Neural progenitor cell (in vitro differentiated cells): ENCODE measurements at regions not wholly inside any gene's neighbourhood (a gene's known extent, or its start where the extent isn't known, plus 50 kb on each side); places are given as distances from the start of the nearest gene placed in this dataset.

Experiments
- DNase-seq: peaks from one replicate; pipeline ENCODE4 v3.0.0-alpha.2; 2016; ENCODE audit warnings: low spot score
- H2AFZ ChIP-seq: fragments of 200-600 bp; sonication (generic); replicated peaks from 2 replicates; pipeline ENCODE4 v1.6.1; 2016; ENCODE audit warnings: antibody characterized with exemption
- H3F3A ChIP-seq: fragments of 200-600 bp; sonication (generic); 2 replicates; pipeline ENCODE4 v1.6.1; 2016; ENCODE audit warnings: antibody characterized with exemption, low read depth
- H3K27ac ChIP-seq: fragments of 200-600 bp; sonication (generic); 2 replicates; pipeline ENCODE4 v1.5.1; 2016; ENCODE audit warnings: mild to moderate bottlenecking
- H3K27me3 ChIP-seq: fragments of 200-600 bp; sonication (generic); 2 replicates; pipeline ENCODE4 v1.6.1; 2016; ENCODE audit warnings: mild to moderate bottlenecking, moderate library complexity
- H3K36me3 ChIP-seq: fragments of 200-600 bp; sonication (generic); 2 replicates; pipeline ENCODE4 v1.5.1; 2016
- H3K4me1 ChIP-seq: fragments of 200-600 bp; sonication (generic); 2 replicates; pipeline ENCODE4 v1.6.1; 2016; ENCODE audit warnings: mixed run types
- H3K4me2 ChIP-seq: fragments of 200-600 bp; sonication (generic); 2 replicates; pipeline ENCODE4 v1.6.1; 2016
- H3K4me3 ChIP-seq: fragments of 200-600 bp; sonication (generic); 2 replicates; pipeline ENCODE4 v1.5.1; 2016
- H3K79me2 ChIP-seq: fragments of 200-600 bp; sonication (generic); 2 replicates; pipeline ENCODE4 v1.6.1; 2016; ENCODE audit warnings: low read depth
- H3K9ac ChIP-seq: fragments of 200-600 bp; sonication (generic); 2 replicates; pipeline ENCODE4 v1.6.1; 2016
- H3K9me3 ChIP-seq: fragments of 200-600 bp; sonication (generic); 2 replicates; pipeline ENCODE4 v1.5.1; 2016; ENCODE audit warnings: low read depth
- H4K20me1 ChIP-seq: fragments of 200-600 bp; sonication (generic); 2 replicates; pipeline ENCODE4 v1.6.1; 2016; ENCODE audit warnings: low read depth
- H3K27ac Mint-ChIP-seq: 3 replicates; pipeline ENCODE4 v1.8.0; 2021; ENCODE audit warnings: mixed read lengths
- H3K27me3 Mint-ChIP-seq: 2 replicates; pipeline ENCODE4 v1.8.0; 2022; ENCODE audit warnings: low read depth, mild to moderate bottlenecking, inconsistent platforms, moderate library complexity, mixed read lengths; ENCODE audit not compliant: insufficient read depth
- H3K36me3 Mint-ChIP-seq: 3 replicates; pipeline ENCODE4 v1.8.0; 2021; ENCODE audit warnings: mixed read lengths
- H3K4me1 Mint-ChIP-seq: 3 replicates; pipeline ENCODE4 v1.8.0; 2021; ENCODE audit warnings: mixed read lengths
- H3K4me3 Mint-ChIP-seq: 3 replicates; pipeline ENCODE4 v1.8.0; 2021; ENCODE audit warnings: mild to moderate bottlenecking, moderate library complexity, mixed read lengths
- H3K9me3 Mint-ChIP-seq: 3 replicates; pipeline ENCODE4 v1.8.0; 2020; ENCODE audit warnings: mixed read lengths
- CTCF ChIP-seq: fragments of 200-600 bp; sonication (generic); IDR thresholded peaks from 2 replicates; pipeline ENCODE4 v1.5.1; 2017; ENCODE audit warnings: antibody characterized with exemption, mild to moderate bottlenecking
- EZH2 ChIP-seq: fragments of 200-600 bp; sonication (generic); IDR thresholded peaks from 2 replicates; pipeline ENCODE4 v1.6.1; 2017; ENCODE audit warnings: antibody characterized with exemption, mild to moderate bottlenecking, moderate library complexity
- EZH2phosphoT487 ChIP-seq: fragments of 200-600 bp; sonication (generic); IDR thresholded peaks from 2 replicates; pipeline ENCODE4 v1.6.1; 2017; ENCODE audit warnings: antibody characterized with exemption

GRCh38 chr1:189782295-189782694 is 695.4 kb downstream of the BRINP3 start:
- TF ChIP-seq EZH2phosphoT487 (no peak), CTCF (no peak), EZH2 (no peak)
- Histone ChIP-seq H3F3A (no peaks in the 10 kb centered on the region), H3K27me3 (no peaks in the 10 kb centered on the region), H3K9ac (no peak overlapping the region), H3K9me3 (no peaks in the 10 kb centered on the region), H4K20me1 (no peaks in the 10 kb centered on the region), H3K4me1 (no peaks in the 10 kb centered on the region), H3K27ac (no peak overlapping the region), H3K4me3 (no peak overlapping the region), H2AFZ (peak overlapping the region; percentile 32), H3K36me3 (no peaks in the 10 kb centered on the region), H3K79me2 (no peaks in the 10 kb centered on the region), H3K4me2 (no peak overlapping the region)
- Mint-ChIP-seq H3K4me3 (no peak overlapping the region), H3K27me3 (no peaks in the 10 kb centered on the region), H3K9me3 (peaks cover 1% of the 10 kb centered on the region), H3K36me3 (no peaks in the 10 kb centered on the region), H3K4me1 (peaks cover 27% of the 10 kb centered on the region), H3K27ac (no peak overlapping the region)
- DNase-seq: peak; percentile 4

GRCh38 chr1:189783456-189783855 is 694.2 kb downstream of the BRINP3 start:
- Histone ChIP-seq H3K9me3 (no peaks in the 10 kb centered on the region), H3K27ac (no peak overlapping the region), H3K79me2 (no peaks in the 10 kb centered on the region), H3K4me2 (no peak overlapping the region), H2AFZ (no peak overlapping the region), H3K9ac (no peak overlapping the region), H3F3A (no peaks in the 10 kb centered on the region), H4K20me1 (no peaks in the 10 kb centered on the region), H3K36me3 (no peaks in the 10 kb centered on the region), H3K4me3 (no peak overlapping the region), H3K4me1 (no peaks in the 10 kb centered on the region), H3K27me3 (no peaks in the 10 kb centered on the region)
- Mint-ChIP-seq H3K36me3 (peaks cover 3% of the 10 kb centered on the region), H3K4me3 (no peak overlapping the region), H3K9me3 (peaks cover 5% of the 10 kb centered on the region), H3K4me1 (peaks cover 34% of the 10 kb centered on the region), H3K27ac (no peak overlapping the region), H3K27me3 (peaks cover 3% of the 10 kb centered on the region)
- no peak for TF ChIP-seq EZH2phosphoT487
- DNase-seq: no peak

GRCh38 chr1:189786761-189787160 is 690.9 kb downstream of the BRINP3 start:
- Histone ChIP-seq H3K4me3 (no peak overlapping the region), H3F3A (no peaks in the 10 kb centered on the region), H3K27ac (no peak overlapping the region), H2AFZ (no peak overlapping the region), H4K20me1 (no peaks in the 10 kb centered on the region), H3K27me3 (no peaks in the 10 kb centered on the region), H3K4me2 (no peak overlapping the region), H3K9me3 (no peaks in the 10 kb centered on the region), H3K79me2 (no peaks in the 10 kb centered on the region), H3K9ac (no peak overlapping the region), H3K4me1 (no peaks in the 10 kb centered on the region), H3K36me3 (no peaks in the 10 kb centered on the region)
- DNase-seq: no peak
- Mint-ChIP-seq H3K4me1 (peaks cover 31% of the 10 kb centered on the region), H3K27me3 (peaks cover 3% of the 10 kb centered on the region), H3K36me3 (peaks cover 5% of the 10 kb centered on the region), H3K4me3 (peak overlapping the region; percentile 69), H3K9me3 (peaks cover 11% of the 10 kb centered on the region), H3K27ac (peak overlapping the region; percentile 95)
- TF ChIP-seq EZH2phosphoT487: no peak
- TF ChIP-seq EZH2: no peak
- TF ChIP-seq CTCF: no peak

- peaks cover 11% of the 10 kb centered on the region for H3K9me3 Mint-ChIP-seq
- Histone ChIP-seq H4K20me1 (no peaks in the 10 kb centered on the region), H3K4me2 (no peak overlapping the region), H3K4me3 (no peak overlapping the region), H3K79me2 (no peaks in the 10 kb centered on the region), H3K9me3 (no peaks in the 10 kb centered on the region), H3K4me1 (no peaks in the 10 kb centered on the region), H3K27ac (no peak overlapping the region), H3K36me3 (no peaks in the 10 kb centered on the region), H3K9ac (no peak overlapping the region), H3F3A (no peaks in the 10 kb centered on the region), H3K27me3 (no peaks in the 10 kb centered on the region), H2AFZ (no peak overlapping the region)
- peak overlapping the region; percentile 69 for H3K4me3 Mint-ChIP-seq
- H3K27me3 Mint-ChIP-seq: peaks cover 3% of the 10 kb centered on the region
- peak overlapping the region; percentile 95 for H3K27ac Mint-ChIP-seq
- TF ChIP-seq EZH2phosphoT487 (no peak), CTCF (no peak), EZH2 (no peak)
- peaks cover 5% of the 10 kb centered on the region for H3K36me3 Mint-ChIP-seq
- H3K4me1 Mint-ChIP-seq: peaks cover 28% of the 10 kb centered on the region
- peak; percentile 46 for DNase-seq
These were observed 690.5 kb downstream of the BRINP3 start for GRCh38 chr1:189787201-189787600.
